NCI-H524 (cell line): ENCODE measurements at regions not wholly inside any gene's neighbourhood (a gene's known extent, or its start where the extent isn't known, plus 50 kb on each side); places are given as distances from the start of the nearest gene placed in this dataset.
A peak's percentile ranks its signal among the peaks of the same experiment; 100 is the strongest.

ENCODE experiments used
- DNase-seq, 2 experiments: peaks; one replicate each; lab custom pipeline; 2025; lab: John Stamatoyannopoulos, UW

- no peak for DNase-seq
These were observed 88.3 kb upstream of the KIAA1217 start for GRCh38 chr10:24120646-24121045.

GRCh38 chr10:24127516-24127915 is 81.4 kb upstream of the KIAA1217 start:
- no peak for DNase-seq

- no peak for DNase-seq
These were observed 80.7 kb upstream of the KIAA1217 start for GRCh38 chr10:24128066-24128730.

- no peak for DNase-seq
These were observed 76.2 kb upstream of the KIAA1217 start for GRCh38 chr10:24132741-24133140.

GRCh38 chr10:24133835-24134234 is 75.1 kb upstream of the KIAA1217 start:
- DNase-seq = no peak

- no peak for DNase-seq
These were observed 72.9 kb upstream of the KIAA1217 start for GRCh38 chr10:24136070-24136469.

- DNase-seq = no peak
These were observed 61.6 kb upstream of the KIAA1217 start for GRCh38 chr10:24147321-24147720.

GRCh38 chr10:24149640-24150039 is 59.3 kb upstream of the KIAA1217 start:
- no peak for DNase-seq

GRCh38 chr10:24150853-24151252 is 58.1 kb upstream of the KIAA1217 start:
- no peak for DNase-seq

GRCh38 chr10:24152270-24152669 is 56.7 kb upstream of the KIAA1217 start:
- no peak for DNase-seq

GRCh38 chr10:24153031-24153430 is 55.9 kb upstream of the KIAA1217 start:
- DNase-seq = peak in 1 of 2 experiments; percentile 1

- DNase-seq = no peak
These were observed 55.4 kb upstream of the KIAA1217 start for GRCh38 chr10:24153537-24153936.

- no peak for DNase-seq
These were observed 52.3 kb upstream of the KIAA1217 start for GRCh38 chr10:24156686-24157085.

GRCh38 chr10:24157567-24157966 is 51.4 kb upstream of the KIAA1217 start:
- no peak for DNase-seq
